GM19463 (cell line): ENCODE measurements at regions not wholly inside any gene's neighbourhood (a gene's known extent, or its start where the extent isn't known, plus 50 kb on each side); places are given as distances from the start of the nearest gene placed in this dataset.

Source experiments
- ATAC-seq: cut with Tn5 transposase; IDR thresholded peaks from one replicate; pipeline ENCODE4 v1.9.1; 2021; ENCODE audit warnings: mild to moderate bottlenecking, moderate library complexity; ENCODE audit not compliant: unreplicated experiment

DNA sequence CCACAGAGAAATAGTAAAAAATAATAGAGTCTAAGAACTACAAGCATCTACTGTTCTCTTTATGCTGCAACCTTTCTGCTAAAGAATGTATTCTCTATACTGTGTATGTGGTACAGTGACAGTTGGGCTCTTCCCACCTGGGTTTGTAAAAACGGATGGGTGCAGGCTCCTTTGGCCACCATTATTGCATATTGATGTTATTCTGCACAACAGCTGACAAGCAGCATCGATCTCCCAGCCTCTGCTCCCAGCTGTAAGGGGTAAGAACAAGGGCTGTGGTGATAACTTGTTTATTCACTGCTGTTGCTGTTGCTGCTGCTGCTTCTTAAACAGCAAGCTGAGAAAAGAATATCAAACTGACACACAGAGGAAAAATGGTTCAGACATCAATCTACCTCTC lies 56.1 kb downstream of the KCNRG start:
- no peak for ATAC-seq

DNA sequence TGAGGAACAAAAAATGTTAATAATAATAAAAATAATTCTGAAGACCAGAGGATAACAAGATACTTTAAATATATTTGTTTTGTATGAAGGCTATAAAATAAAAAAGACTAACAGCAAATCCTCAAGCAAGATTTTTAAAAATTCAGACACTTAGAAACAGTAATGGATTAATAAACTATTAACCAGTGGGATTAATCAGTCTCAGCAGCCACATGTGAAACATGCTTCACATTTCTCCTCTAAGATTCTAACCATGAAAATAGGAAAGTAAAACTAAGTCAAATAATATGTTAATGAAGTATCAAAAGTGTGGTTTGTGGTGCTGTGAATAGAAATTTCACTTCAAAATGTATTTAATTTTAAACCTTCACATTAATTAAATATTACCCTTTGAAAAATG lies 57.4 kb downstream of the KCNRG start:
- ATAC-seq: no peak

DNA sequence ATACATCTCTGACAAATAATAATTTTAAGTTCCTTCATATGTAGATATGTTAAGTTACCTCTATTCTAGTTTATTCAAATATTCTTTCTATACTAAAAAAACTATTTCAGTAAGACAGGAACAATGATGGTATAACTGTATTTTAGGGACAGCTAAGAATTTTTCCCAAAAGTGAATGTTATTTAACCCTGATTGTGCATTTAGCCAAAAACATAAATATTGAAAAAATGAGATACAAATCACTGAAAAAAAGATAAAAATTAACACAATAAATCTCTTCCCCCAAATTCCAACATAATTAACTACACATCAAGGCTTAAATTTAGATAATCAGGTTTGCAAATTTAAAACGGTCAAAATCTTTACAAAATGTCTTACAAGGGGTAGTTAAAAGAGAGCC lies 58.1 kb downstream of the KCNRG start:
- ATAC-seq: no peak

DNA sequence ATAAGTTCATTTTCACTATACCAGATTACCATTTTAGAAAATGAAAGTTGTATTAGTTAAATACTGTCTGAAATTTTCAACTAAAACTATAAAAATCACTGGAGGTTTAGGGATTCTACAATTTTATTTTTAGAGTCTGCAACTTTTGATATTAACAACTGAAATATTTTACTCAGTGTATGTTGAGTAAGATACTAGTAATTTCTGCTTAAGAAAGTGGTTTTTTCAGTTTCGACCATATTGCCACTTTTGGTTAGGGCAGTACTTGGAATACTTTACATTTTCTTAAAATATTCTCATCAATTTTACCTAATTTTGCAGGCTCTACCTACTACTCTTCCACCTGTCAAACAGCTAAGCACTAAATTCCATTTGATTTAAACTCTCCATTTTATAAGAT lies 59.6 kb downstream of the KCNRG start:
- ATAC-seq: peak; percentile 52

DNA sequence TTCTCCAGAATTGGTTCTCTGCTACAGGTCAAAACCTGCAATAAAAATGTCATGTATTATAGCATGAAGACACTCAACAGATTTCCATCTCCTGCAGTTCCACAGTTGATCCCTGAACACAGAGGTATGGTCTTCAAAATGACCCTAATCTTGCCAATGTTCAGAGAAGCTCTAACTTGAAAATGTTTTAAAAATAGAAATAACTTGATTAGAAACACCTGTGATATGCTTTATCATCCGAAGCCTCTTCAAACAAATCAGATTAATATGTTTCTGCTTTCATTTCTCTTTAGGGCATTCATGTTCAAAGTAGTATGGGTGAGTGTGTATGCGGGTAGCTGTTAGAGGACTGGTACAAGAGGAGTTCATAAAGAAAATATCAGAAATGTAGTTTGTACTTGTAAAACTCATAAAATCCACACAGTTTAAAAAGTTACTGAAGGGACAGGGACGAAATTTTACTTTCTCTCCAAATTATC lies 60.4 kb downstream of the KCNRG start:
- ATAC-seq: no peak

DNA sequence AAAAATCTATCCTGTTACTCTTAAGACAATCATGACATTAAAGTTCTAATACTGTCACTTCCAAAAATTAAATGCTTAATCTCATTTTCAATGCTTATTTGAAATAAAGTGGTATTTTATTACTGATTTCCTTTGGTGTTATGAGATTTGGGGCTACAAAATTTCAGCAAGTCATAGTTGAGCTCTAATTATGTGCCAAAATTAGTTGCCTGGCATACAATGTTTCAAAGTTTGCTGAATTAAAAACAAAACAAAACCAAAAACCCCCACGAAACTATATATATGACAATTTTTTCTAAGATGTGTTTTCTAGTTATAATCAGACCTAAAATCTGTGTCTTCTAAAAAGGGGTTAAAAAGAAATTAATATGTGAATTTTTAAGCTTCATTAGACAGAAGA lies 62.2 kb downstream of the KCNRG start:
- no peak for ATAC-seq

DNA sequence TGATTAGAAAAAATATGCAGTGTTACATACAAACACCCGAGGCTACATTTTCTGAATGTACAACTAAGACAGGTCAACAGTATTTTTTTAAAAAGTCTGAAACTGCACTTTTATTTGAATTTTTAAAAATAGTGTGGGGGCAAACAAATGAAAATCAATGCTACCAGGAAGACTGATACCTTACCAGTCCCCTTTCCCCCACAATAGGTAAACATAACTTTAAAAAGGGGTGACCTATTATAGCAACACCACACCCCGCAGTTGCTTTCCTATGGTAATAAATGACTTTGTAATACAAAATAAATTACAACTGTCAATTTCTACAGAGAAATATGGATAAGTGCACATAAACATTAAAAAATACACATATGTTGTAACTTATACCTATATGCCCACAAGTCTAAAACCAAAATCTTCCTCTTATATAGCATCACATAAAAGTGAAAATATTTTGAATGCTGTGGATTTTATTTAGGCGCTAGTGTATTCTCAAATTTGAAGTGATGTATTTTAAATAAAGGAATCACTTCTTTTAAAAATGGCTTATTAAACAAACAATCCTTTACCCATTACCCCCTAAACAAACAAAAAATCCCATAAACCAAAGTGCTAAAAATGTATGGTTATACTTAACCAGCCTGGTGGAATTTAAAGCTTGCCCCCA lies 63.1 kb downstream of the KCNRG start:
- ATAC-seq: no peak

DNA sequence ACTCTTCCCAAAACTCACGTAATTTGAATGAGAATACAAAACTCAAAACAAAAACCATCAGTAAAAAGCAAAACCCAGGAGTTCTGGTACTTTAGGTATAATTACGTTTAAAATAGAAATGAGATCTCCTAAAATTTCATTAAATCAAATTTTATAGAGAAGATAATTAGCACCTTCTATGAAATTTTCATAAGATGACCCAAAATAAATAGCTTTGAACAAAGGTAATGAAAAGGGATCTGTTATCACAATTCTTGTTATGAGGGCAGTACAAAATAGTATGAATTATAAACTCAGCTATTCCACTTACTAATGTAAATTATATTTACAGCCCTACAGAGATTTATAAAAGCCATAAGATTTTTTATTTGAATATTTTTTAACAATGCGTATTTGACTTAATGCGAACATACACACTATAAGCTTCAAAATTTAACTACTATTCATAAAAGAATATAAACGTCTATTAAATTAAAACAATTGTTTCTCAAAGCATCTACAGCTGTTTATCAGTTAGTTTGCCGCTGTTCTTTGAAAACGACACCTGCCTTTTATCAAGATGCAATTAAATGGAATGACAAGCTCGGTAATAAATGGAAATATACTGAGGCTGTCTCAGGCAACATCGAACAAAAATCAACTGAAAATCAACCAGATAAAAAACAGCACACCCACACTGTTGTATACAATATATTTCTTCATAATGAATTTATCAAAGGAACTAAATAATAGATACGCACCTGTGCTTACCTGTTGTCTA lies 63.8 kb downstream of the KCNRG start:
- ATAC-seq: no peak

DNA sequence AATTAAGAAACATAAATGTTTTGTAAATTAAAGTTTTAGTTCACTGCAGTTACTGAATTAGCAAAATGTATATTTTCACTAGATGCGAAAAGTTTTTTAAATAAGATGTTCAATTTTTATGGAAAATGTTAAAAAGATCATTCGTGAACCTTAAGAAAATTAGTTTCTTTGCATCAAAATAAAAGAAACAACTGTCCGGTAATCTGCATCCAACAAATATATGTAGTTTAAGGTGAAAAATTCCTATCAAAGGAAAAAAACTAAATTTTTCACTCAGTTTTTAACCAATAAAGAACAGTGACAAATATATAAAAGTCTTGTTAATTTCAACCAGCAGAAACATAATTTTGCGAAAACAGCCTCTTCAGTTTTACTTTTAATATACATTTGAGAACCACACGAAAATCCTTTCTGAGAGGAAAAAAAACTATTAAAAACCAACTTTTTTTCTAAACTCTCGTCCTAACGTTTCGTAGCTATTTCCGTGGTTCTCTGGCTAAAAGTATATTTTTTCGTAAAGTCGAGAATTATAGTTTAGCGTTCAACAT lies 64.5 kb downstream of the KCNRG start:
- no peak for ATAC-seq

DNA sequence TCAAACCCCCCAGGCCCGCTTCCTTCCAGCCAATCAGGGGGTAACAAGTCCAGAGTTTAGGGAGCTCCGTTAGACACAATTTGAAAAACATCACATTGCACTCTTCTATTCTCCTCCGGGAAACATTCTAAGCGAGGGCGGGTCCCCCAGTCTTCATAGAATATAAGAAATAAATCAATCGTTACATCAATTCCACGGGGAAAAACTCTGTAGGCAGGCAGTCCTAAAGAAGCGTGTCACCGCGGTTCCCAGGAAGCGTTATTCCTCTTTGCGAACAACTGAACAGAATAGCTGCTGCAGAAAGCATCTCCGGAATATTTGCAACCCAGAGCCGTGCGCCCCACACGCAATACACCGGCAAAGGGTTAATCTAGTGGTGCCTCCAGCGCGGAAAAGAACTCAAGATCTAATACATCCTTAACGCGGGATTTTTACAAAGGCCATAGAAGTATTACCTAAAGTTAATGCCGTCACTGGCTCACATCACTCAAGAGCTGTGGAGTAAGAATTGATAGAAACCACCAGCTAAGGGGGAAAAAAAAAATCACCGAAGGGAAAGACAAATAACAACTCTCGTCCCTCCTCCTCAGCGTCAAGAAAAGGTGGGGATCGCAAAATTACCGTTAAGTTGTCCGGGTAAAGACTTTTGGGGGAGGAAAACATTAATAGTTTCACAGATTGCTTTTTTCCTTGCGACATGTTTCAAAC lies 65.1 kb downstream of the KCNRG start:
- no peak for ATAC-seq

DNA sequence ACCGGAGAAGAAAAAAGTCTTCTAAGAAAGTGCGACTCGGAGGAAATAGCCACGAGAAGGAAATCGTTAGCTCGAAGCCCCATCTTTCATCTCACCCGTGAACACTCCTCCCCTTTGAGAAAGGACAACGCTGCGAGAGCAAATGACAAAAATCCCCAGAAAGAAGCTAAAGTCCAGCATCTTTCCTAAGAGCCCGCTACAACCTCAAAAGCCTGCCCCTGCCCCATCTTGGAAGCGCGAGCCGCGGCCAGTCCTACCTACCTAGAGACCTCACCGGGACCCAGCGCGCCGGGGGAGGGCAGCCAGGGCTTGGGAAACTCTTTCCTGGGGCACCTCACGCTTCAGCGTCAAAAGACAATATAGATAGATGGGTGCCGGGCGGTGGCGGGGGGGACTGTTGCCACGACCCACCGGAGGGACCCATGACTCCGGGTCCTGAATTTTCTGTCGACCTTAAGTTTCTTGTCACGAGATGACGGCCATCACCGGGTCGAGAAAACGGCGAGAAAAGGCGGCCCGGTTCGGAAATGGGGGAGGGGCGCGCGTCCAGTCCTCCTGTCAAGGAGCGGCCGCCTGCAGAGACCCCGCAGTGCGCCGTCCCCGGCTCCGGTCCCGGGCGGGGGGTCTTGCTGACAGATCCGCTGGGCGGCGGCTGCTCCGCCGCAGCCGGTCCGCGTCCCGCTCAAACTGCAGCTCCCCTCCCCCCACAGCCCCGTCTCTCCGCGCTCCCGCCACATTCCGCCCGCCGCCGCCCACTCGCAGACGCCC lies 65.9 kb downstream of the KCNRG start:
- ATAC-seq: peak; percentile 5

DNA sequence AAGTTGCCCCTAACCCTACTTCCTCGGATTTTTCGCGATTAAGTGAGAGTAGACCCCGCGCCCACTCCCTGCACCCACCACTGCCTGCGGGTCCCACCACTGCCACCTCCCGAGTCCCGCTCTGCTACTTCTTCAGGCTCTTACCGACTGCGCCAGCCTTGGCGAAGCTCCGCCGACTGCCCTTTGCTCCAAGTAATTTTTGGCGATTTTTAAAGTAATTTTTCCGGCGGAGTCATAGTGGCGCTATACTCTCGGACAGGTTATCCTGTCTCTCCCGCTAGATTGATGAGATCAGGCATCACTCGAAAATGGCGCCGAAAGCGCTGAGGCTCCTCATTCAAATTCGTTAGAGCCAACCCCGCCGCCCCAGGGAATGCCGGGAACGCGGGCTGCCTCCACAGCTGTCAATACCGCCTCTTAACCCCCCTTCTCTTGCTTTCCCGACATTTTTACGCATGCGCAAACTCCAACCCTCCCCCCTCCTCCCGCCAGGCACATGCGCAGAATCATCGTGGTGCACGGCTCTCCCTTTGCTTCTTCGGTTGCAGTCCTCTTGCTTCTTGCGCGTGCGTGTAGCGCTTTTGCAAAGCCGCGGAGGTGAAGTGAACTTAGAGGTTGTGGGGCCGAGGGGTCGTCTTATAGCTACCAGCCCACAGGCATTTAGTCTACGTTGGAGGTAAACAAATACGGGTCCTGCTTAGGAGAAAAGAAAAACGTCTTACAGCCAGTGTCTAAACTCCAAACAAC lies 66.6 kb downstream of the KCNRG start:
- peak; percentile 60 for ATAC-seq

DNA sequence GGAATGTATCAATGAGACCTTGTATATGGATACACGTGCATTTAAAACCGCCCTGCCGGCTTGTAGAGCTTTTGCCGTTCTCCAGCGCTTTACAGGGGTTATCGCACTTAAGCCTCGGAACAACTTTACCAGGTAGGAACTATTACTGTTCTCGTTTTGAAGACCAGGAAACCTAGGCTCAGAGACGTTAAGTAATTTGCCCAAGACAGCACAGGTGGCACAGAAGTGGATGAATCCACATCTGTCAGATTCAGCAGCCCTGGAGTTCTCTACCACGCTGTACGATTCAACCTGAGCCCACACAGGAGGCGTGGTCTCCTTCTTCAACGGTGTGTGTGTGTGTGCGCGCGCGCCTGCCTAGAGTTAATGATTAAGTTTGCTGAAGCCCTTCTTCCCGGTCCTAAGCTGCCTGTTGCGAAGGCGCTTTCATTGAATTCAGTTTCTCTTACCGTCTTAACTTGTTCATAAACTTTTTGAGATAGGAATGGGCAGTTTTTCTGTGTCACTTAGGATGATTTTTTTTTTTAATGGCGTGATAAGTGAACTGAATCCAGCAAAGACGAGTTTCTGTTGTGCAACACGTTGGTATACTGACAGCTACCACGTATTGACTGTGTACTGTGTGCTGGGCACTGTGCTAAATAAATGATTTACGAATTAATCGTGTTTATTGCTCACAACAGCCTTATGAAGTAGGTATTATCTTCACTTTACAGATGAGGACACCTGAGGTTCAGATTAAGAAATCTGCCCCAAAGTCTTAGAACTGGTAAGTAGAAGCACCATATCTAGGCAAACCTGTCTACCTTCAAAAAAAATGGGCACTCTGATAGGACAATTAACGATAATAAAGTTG lies 67.4 kb downstream of the KCNRG start:
- ATAC-seq: peak; percentile 65

DNA sequence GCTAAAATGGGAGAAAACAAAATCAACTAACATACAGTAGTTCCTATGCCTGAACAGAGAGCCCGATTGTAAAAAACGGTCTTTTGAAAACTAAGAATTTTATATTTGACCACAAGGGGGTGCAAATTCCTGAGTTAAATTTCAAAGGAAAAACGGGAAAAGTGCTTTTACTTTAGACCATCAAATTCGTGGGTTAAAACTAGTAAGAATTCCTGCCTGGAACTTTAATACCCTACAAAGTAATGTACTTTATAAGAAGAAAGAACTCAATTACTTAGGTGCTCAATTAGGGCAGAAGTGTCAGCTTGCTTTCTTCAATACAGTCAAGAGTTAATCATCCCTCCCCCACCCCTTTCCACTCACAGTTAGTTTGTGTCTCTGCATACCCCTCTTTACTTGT lies 69.8 kb downstream of the KCNRG start:
- ATAC-seq: no peak

DNA sequence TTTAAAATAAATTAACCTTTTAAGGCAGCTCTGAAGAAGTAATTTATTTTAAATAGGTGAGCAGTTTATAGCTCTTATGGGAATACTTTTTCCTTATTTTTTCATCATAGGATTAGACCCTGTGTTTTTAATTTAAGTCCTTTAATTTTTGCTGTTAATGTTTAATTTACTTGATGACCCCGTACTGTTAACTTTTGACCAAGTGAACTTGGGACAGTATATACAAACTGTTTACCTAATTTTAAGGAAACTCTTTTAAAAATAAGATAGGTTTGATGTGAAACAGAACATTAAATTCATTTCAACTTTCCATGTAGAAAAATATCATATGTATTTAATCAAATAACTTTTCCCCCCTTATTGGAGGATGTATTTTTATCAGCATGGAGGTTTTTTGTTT lies 74.4 kb downstream of the KCNRG start:
- ATAC-seq: no peak

DNA sequence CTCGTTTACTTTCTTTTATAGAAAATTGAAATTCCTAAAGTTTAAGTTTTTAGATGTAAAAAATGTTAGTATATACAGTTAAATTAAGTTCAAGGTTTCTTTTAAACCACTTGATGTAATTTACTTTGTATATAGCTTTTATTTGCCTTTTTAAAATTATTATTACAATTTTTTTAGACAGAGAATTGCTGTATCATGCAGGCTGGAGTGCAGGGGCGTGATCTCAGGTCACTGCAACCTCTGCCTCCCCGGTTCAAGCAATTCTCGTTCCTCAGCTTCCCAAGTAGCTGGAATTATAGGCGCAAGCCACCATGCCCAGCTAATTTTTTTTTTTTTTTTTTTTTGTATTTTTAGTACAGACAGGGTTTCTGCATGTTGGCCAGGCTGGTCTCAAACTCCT lies 75.0 kb downstream of the KCNRG start:
- ATAC-seq: no peak

DNA sequence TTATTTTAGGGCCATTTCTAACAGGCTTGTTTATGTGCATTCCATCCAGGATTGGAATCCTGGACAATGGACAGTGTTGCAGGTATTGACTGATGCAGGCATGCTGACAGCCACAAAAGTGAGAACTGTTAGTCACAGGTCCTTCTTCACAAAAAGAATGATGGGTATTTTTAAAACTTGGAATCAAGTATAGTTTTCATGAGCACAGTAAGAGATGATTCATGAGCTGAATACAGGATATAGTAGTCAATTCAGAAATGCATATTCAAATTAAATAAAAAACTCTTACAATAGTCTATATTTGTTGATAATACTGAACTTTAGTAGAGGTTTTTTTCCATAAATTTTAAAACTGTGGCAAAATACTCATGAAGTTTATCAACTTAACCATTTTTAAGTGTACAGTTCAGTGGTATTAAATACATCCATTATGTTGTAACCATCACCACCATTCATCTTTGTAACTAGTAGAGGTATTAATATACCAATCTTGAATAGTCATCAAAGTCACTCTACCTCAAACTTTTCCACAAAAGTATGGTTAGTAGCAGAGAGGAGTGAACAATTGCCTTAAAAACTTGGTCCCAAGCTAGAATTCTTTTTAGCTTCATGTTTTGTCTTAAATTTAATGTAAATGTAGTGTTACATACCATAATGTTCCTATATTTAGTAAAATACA lies 79.5 kb downstream of the KCNRG start:
- no peak for ATAC-seq

DNA sequence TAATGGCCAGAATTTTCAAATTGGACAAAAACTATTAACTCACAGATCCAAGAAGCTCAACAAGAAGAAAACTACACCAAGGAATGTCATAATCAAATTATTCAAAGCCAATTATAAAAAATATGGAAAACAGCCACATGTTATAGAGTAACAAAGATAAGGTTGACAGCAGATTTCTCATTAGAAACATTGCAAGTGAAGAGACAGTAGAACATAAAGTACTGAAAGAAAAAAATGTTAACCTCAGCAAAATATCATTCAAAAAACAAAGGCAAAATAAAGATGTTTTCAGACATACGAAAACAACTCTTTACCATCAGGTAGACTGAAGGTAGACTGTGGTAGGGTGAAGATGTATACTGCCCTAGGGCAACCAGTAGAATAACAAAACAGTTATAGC lies 83.4 kb downstream of the KCNRG start:
- no peak for ATAC-seq

DNA sequence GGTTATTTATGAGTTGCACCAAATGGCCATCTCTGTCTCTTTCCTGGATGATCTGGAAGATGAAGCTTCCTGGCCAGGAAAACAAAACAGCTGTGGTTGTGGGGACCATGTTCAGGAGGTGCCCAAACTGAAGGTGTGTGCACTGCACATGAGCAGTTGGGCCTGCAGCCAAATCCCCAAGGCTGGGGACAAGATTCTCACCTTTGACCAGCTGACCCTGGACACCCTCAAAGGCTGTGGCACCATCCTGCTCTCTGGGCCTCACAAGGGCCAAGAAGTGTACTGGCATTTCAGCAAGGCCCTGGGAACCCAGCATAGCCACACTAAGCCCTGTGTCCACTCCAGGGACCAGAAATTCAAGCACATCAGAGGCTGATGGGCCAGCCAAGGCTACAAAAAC lies 84.2 kb downstream of the KCNRG start:
- ATAC-seq: no peak
